ENCODE measurements at regions not wholly inside any gene's neighbourhood (a gene's known extent, or its start where the extent isn't known, plus 50 kb on each side); places are given as distances from the start of the nearest gene placed in this dataset.

GRCh38 chr13:27338816-27339215 is 68.2 kb downstream of the RASL11A start:
- no peak for TF ChIP-seq POLR2A (IDR thresholded peaks at IDR 0.05)
- TF ChIP-seq CTCF (IDR thresholded peaks at IDR 0.05 in 8 of 11, conservative IDR thresholded peaks at IDR 0.05 in 3 of 11) = no peak

Data from spleen (tissue), 7 donors.